ENCODE measurements at regions not wholly inside any gene's neighbourhood (a gene's known extent, or its start where the extent isn't known, plus 50 kb on each side); places are given as distances from the start of the nearest gene placed in this dataset.
"Not testable (repeated sequence)": the region's sequence is repeated elsewhere in the genome, so short reads cannot be mapped to it uniquely, and the experiment has no call there.

DNA sequence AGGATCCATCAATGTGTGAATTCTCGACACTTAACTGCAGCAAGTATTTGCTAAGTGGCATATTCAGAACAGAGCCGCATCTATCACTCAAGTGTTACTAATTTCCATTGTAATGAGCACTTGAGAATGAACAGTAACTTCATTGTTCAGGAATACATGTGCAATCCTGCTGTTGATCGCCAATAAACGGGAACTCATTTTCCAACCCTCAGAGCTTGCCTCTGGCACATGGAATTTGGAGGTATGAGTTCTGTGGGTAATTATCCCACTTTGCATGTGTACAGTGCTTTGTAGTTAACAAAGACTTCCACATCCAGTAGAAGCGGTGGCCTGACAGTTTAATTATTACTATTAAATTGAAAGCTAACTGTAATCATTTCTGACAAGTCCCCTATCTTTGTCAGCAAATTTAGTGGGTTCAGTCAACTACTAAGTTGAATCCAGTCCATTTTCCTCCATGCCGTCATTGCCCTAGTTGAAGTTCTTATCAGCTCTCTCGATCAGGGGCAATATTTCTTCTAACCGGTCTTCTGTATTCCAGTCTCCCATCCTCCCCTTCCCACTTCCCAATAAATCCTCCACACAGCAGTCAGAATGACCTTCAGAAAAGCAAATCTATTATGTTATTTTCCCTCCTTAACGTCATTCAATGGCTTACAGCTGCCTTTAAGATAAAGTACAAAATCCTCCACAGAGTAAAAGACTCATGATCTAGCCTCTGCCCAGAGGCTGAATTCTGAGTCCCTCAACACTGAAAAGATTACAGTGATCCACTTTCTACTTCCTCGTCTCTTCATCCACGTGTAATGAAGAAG is 62.4 kb upstream of the GBA3 start:
- not testable (repeated sequence) for DNase-seq (ENCODE audit: low read depth)

GRCh38 chr4:22631167-22631566 is 61.6 kb upstream of the GBA3 start:
- DNase-seq (ENCODE audit: low read depth) = not testable (repeated sequence)

GRCh38 chr4:22634541-22635181 is 58.1 kb upstream of the GBA3 start:
- DNase-seq (ENCODE audit: low read depth) = no peak

DNA sequence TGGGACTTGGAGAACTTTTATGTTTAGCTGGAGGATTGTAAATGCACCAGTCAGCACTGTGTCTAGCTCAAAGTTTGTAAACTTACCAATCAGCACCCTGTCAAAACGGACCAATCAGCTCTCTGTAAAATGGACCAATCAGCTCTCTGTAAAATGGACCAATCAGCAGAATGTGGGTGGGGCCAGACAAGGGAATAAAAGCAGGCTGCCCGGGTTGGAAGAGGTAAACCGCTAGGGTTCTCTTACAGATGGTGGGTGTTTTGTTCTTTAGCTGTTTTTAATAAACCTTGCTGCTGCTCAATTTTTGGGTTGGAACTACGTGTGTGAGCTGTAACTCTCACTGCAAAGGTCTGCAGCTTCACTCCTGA is 57.6 kb upstream of the GBA3 start:
- not testable (repeated sequence) for DNase-seq (ENCODE audit: low read depth)

DNA sequence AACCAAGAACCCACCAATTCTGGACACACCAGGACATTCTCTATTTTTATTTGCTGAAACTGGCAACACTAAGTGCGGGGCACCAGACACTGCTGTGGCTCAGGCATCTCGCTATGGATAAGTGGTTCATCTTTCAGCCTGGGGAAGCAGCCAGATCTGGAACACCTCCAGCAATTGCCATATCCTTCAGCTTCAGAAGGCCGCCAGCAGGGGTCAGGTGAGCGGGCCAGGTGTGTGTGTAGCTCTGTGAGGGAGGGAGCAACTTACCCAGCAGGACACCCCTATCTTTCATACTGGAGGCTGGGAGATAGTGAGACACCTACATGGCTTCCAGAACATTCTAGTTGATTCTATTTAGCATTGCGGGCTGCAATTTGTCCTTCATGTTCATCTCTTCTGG is 57.0 kb upstream of the GBA3 start:
- no peak for DNase-seq (ENCODE audit: low read depth)

- no peak for DNase-seq (ENCODE audit: low read depth)
Measured at GRCh38 chr4:22637306-22637705, 55.4 kb upstream of the GBA3 start.

Data from fibroblast of the conjunctiva (primary cell).